HG03280 (cell line): ENCODE measurements at regions not wholly inside any gene's neighbourhood (a gene's known extent, or its start where the extent isn't known, plus 50 kb on each side); places are given as distances from the start of the nearest gene placed in this dataset.
"Not testable (repeated sequence)": the region's sequence is repeated elsewhere in the genome, so short reads cannot be mapped to it uniquely, and the experiment has no call there.

Source experiments
- ATAC-seq: cut with Tn5 transposase; IDR thresholded peaks from one replicate; pipeline ENCODE4 v1.9.1; 2021; ENCODE audit warnings: mild to moderate bottlenecking, moderate library complexity; ENCODE audit not compliant: unreplicated experiment

GRCh38 chrX:66692512-66692911 lies 53.6 kb upstream of the EDA2R start:
- ATAC-seq = not testable (repeated sequence)
